HEK293 (cell line): ENCODE measurements at regions not wholly inside any gene's neighbourhood (a gene's known extent, or its start where the extent isn't known, plus 50 kb on each side); places are given as distances from the start of the nearest gene placed in this dataset.

ENCODE experiments used
- CTCF ChIA-PET: fragments of 350-600 bp; formaldehyde crosslinking; extraction: SDS; loops from one replicate; lab custom pipeline; 2021; ENCODE audit warnings: antibody characterized with exemption; lab: Yijun Ruan, JAX
- POLR2A ChIA-PET: fragments of 300-600 bp; formaldehyde crosslinking; extraction: SDS; loops from one replicate; lab custom pipeline; 2020; ENCODE audit warnings: antibody characterized with exemption, inconsistent platforms; lab: Yijun Ruan, JAX
- H3K27ac ChIP-seq: fragments of 200-500 bp; sonication (Bioruptor generic); 2 replicates; pipeline ENCODE4 v1.5.1; 2014; ENCODE audit warnings: low read depth, low read length, control low read depth, inconsistent platforms; ENCODE audit errors: extremely low read depth
- H3K36me3 ChIP-seq, 2 experiments: fragments of 200-500 bp in 1 of 2; sonication (Bioruptor generic) in 1 of 2; 1 replicate in 1 of 2; 2 replicates in 1 of 2; pipeline ENCODE4 v1.5.1; 2014 to 2017; ENCODE audit warnings: inconsistent platforms in 2 of 2, low read length in 2 of 2; ENCODE audit not compliant: control insufficient read depth in 2 of 2, insufficient read depth in 1 of 2
- H3K4me1 ChIP-seq: fragments of 200-500 bp; sonication (Bioruptor generic); 2 replicates; pipeline ENCODE4 v1.5.1; 2014; ENCODE audit warnings: mild to moderate bottlenecking, low read length, inconsistent platforms; ENCODE audit not compliant: control insufficient read depth, insufficient read depth
- H3K4me3 ChIP-seq: 2 replicates; pipeline ENCODE4 v1.5.1; 2011; ENCODE audit warnings: low read depth, mild to moderate bottlenecking, control low read depth, low read length, moderate library complexity
- H3K9me3 ChIP-seq: fragments of 200-500 bp; sonication (Bioruptor generic); 2 replicates; pipeline ENCODE4 v1.5.1; 2014; ENCODE audit warnings: low read depth, low read length, inconsistent platforms; ENCODE audit not compliant: control insufficient read depth, insufficient read depth
- GLIS1 ChIP-seq: fragments of 450-650 bp; formaldehyde crosslinking; IDR thresholded peaks from 2 replicates; pipeline ENCODE4 v1.5.1; 2016; ENCODE audit warnings: missing biosample characterization, missing genetic modification characterization
- KLF10 ChIP-seq: fragments of 450-650 bp; IDR thresholded peaks from 2 replicates; pipeline ENCODE4 v1.5.1; 2018; ENCODE audit warnings: missing biosample characterization, mild to moderate bottlenecking, missing genetic modification characterization
- REST ChIP-seq: fragments of 450-650 bp; formaldehyde crosslinking; IDR thresholded peaks from 2 replicates; pipeline ENCODE4 v1.5.1; 2016; ENCODE audit warnings: missing biosample characterization, missing genetic modification characterization
- ZNF146 ChIP-seq: fragments of 450-650 bp; formaldehyde crosslinking; IDR thresholded peaks from 2 replicates; pipeline ENCODE4 v1.5.1; 2016; ENCODE audit warnings: missing biosample characterization, missing genetic modification characterization
- ZNF155 ChIP-seq: fragments of 450-650 bp; formaldehyde crosslinking; IDR thresholded peaks from 2 replicates; pipeline ENCODE4 v1.5.1; 2016; ENCODE audit warnings: missing biosample characterization, missing genetic modification characterization
- ZNF600 ChIP-seq: fragments of 450-650 bp; formaldehyde crosslinking; IDR thresholded peaks from 2 replicates; pipeline ENCODE4 v1.5.1; 2016; ENCODE audit warnings: missing biosample characterization, missing genetic modification characterization
- ZNF658 ChIP-seq: fragments of 450-650 bp; formaldehyde crosslinking; IDR thresholded peaks from 2 replicates; pipeline ENCODE4; 2016; ENCODE audit warnings: missing biosample characterization, missing genetic modification characterization
- TF ChIP-seq, protein P1 (sequence below): fragments of 450-650 bp; formaldehyde crosslinking; IDR thresholded peaks from 2 replicates; pipeline ENCODE4 v1.5.1; 2016; ENCODE audit warnings: missing biosample characterization, missing genetic modification characterization
- TF ChIP-seq, protein P2 (sequence below): fragments of 450-650 bp; formaldehyde crosslinking; IDR thresholded peaks from 2 replicates; pipeline ENCODE4 v1.5.1; 2017; ENCODE audit warnings: missing biosample characterization, missing genetic modification characterization

- no peak for TF ChIP-seq REST (tag by site-specific recombination)
- no peak for TF ChIP-seq ZNF600 (tag by site-specific recombination)
- TF ChIP-seq ZNF155 (tag by site-specific recombination), result no peak
- TF ChIP-seq, protein P1, sequence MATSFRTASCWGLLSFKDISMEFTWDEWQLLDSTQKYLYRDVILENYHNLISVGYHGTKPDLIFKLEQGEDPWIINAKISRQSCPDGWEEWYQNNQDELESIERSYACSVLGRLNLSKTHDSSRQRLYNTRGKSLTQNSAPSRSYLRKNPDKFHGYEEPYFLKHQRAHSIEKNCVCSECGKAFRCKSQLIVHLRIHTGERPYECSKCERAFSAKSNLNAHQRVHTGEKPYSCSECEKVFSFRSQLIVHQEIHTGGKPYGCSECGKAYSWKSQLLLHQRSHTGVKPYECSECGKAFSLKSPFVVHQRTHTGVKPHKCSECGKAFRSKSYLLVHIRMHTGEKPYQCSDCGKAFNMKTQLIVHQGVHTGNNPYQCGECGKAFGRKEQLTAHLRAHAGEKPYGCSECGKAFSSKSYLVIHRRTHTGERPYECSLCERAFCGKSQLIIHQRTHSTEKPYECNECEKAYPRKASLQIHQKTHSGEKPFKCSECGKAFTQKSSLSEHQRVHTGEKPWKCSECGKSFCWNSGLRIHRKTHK (tag by site-specific recombination), result no peak
These were observed 173.7 kb downstream of the FOXA2 start (continued) for GRCh38 chr20:22410556-22411130.

DNA sequence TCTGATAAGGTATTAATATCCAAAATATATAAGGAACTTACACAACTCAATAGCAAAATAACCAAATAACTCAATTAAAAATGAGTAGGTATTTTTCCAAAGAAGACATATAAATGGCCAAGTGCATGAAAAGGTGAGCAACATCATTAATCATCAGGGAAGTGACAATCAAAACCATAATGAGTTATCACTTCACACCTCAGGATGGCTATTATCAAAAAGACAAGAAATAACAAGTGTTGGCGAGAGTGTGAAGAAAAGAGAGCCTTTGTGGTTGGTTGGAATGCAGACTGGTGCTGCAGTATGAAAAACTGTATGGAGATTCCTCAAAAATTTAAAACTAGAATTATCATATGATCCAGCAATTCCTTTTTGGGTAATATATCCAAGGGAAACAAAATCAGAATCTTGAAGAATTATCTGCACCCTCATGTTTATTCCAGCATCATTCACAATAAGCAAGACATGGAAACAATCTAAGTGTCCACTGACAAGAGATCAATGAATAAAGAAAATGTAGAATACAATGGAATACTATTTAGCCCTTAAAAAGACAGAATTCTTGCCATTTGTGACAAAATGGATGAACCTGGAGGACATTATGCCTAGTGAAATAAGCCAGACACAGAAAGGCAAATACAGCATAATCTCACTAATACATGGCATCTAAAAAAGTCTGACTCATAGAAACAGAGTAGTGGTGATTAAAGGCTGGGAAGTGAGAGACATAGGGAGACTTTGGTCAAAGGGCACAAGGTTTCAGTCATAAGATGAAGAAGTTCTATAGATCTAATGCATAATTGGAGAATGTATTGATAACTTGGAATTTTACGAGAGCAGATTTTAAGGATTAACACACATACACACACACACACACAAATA lies 175.6 kb downstream of the FOXA2 start:
- CTCF ChIA-PET, result no interaction called here

DNA sequence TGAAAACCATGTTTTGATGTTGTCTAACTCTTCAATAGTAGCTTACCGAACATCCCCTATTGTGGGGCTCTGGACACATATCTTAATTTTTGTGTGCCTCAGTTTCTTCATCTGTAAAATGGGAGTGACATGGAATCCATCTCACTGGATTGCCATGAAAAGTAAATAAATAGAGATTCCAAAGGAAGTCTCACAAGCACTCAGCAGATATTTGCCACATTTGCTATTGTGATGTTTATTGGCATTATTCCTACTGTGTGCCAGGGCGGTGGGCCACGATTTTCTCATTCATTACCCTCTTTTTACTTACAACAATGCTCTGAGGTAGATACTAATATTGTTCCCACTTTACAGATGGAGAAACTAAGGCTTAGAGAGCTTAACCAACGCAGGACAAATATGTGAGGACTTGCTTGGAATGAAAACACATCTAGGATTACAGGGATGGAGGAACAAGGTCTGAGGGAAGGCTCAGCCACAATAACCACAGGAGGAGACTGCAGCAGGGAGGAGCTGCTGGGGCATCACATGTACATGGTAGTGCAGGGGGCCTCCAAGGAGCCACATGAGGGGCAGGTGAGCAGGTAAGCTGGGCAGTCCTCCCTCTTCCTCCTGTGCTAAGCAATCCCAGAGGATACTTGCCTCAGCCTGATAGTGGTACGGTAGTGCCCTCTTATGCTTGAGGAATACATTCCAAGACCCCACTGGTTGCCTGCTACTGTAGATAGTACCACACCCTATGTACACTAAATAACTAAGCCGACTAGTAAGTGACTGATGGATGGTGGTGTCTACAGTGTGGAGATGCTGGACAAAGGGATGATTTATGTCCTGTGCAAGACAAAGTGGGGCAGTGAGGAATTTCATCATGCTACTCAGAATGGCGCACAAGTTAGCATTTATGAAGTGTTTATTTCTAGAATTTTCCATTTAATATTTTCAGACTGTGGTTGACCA lies 176.9 kb downstream of the FOXA2 start:
- H3K4me1 ChIP-seq, result no peaks in the 10 kb centered on the region
- POLR2A ChIA-PET, result no interaction called here

More for the DNA sequence above, 175.6 kb downstream of the FOXA2 start:
- H3K36me3 ChIP-seq, result no peaks in the 10 kb centered on the region
- H3K9me3 ChIP-seq, result no peaks in the 10 kb centered on the region
- no peak overlapping the region for H3K27ac ChIP-seq
- peak; percentile 67; the same call in 1 of the 2 replicates for TF ChIP-seq ZNF146 (tag by site-specific recombination)
- TF ChIP-seq KLF10 (tag by site-specific recombination), result no peak
- TF ChIP-seq GLIS1 (tag by site-specific recombination), result no peak
- TF ChIP-seq ZNF658, result no peak
- H3K4me3 ChIP-seq, result no peak overlapping the region
- no peaks in the 10 kb centered on the region for H3K4me1 ChIP-seq
- POLR2A ChIA-PET, result interaction anchor here (0.7 kb wide), 1 partner anchor 922 kb away, joined by 3 read pairs; no protein-coding TSS in a partner anchor

More for the DNA sequence above, 176.9 kb downstream of the FOXA2 start:
- Histone ChIP-seq H3K4me3 (no peak overlapping the region), H3K27ac (no peak overlapping the region)
- TF ChIP-seq, protein P2, sequence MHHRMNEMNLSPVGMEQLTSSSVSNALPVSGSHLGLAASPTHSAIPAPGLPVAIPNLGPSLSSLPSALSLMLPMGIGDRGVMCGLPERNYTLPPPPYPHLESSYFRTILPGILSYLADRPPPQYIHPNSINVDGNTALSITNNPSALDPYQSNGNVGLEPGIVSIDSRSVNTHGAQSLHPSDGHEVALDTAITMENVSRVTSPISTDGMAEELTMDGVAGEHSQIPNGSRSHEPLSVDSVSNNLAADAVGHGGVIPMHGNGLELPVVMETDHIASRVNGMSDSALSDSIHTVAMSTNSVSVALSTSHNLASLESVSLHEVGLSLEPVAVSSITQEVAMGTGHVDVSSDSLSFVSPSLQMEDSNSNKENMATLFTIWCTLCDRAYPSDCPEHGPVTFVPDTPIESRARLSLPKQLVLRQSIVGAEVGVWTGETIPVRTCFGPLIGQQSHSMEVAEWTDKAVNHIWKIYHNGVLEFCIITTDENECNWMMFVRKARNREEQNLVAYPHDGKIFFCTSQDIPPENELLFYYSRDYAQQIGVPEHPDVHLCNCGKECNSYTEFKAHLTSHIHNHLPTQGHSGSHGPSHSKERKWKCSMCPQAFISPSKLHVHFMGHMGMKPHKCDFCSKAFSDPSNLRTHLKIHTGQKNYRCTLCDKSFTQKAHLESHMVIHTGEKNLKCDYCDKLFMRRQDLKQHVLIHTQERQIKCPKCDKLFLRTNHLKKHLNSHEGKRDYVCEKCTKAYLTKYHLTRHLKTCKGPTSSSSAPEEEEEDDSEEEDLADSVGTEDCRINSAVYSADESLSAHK (tag by site-specific recombination), result no peak
- TF ChIP-seq, all 188 proteins: peak for 0
- Histone ChIP-seq H3K36me3 (no peaks in the 10 kb centered on the region), H3K9me3 (no peaks in the 10 kb centered on the region)
- CTCF ChIA-PET, result interaction anchor here (0.5 kb wide), 1 partner anchor 155 kb away, joined by 3 read pairs; no protein-coding TSS in a partner anchor
